Right lobe of liver (tissue), 4 donors: ENCODE measurements at regions not wholly inside any gene's neighbourhood (a gene's known extent, or its start where the extent isn't known, plus 50 kb on each side); places are given as distances from the start of the nearest gene placed in this dataset.

Experiments
- POLR2A ChIP-seq: fragments of 450-650 bp; IDR thresholded peaks from one replicate; pipeline ENCODE4 v1.6.1; 2017; ENCODE audit warnings: antibody characterized with exemption, mild to moderate bottlenecking
- TF ChIP-seq, protein P1 (sequence below), 4 donors: fragments of 200-600 bp in 3 of 4; fragments of 450-650 bp in 1 of 4; IDR thresholded peaks; one replicate each; pipeline versions ENCODE4 v1.5.1 to v1.8.0; 2016 to 2022; ENCODE audit warnings: antibody characterized with exemption in 4 of 4, mild to moderate bottlenecking in 2 of 4
- donor health status: DM: no; HTN: no; CAD: no.
- donor health status: DM: no; HTN: no; CAD: no.
- donor health status: DM: no; HTN: yes; CAD: no.

DNA sequence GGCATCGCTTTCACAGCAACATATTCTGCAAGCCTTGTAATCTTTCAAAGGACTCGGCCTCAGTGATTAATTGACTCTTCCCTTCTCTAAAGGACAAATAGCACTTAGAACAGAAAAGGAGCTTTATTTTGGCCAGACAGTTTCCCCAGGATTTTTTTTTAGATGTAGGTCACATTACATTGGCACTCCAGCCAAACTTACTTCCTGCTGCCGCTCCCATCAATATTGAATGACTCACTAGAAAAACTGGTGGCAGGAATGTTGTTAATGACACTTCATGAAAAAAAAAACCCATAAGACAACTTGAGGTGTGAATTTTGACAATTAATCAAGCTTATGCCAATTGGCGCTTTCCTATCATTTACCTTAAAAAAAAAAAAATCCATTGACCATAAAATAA is 432.6 kb downstream of the TOX3 start:
- no peak for TF ChIP-seq POLR2A
- TF ChIP-seq, protein P1, sequence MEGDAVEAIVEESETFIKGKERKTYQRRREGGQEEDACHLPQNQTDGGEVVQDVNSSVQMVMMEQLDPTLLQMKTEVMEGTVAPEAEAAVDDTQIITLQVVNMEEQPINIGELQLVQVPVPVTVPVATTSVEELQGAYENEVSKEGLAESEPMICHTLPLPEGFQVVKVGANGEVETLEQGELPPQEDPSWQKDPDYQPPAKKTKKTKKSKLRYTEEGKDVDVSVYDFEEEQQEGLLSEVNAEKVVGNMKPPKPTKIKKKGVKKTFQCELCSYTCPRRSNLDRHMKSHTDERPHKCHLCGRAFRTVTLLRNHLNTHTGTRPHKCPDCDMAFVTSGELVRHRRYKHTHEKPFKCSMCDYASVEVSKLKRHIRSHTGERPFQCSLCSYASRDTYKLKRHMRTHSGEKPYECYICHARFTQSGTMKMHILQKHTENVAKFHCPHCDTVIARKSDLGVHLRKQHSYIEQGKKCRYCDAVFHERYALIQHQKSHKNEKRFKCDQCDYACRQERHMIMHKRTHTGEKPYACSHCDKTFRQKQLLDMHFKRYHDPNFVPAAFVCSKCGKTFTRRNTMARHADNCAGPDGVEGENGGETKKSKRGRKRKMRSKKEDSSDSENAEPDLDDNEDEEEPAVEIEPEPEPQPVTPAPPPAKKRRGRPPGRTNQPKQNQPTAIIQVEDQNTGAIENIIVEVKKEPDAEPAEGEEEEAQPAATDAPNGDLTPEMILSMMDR (IDR thresholded peaks at IDR 0.05) = no peak
